Stimulated activated CD4-positive, alpha-beta T cell treated with anti-CD3 and anti-CD28 coated beads, Interleukin-1b, Interleukin-23, amount 100 ng/mL, for 24 hours (primary cell): ENCODE measurements at regions not wholly inside any gene's neighbourhood (a gene's known extent, or its start where the extent isn't known, plus 50 kb on each side); places are given as distances from the start of the nearest gene placed in this dataset.

Source experiments
- DNase-seq, 4 experiments: peaks; one replicate each; pipeline ENCODE4 v3.0.0-alpha.2; 2020; ENCODE audit warnings: low read depth in 4 of 4, low spot score in 1 of 4

GRCh38 chr6:101290346-101290745 is 103.2 kb upstream of the GRIK2 start:
- DNase-seq: no peak

- DNase-seq: no peak
These were observed 99.4 kb upstream of the GRIK2 start for GRCh38 chr6:101294051-101294638.

- no peak for DNase-seq
These were observed 98.8 kb upstream of the GRIK2 start for GRCh38 chr6:101294676-101295075.

GRCh38 chr6:101296169-101296960 is 97.1 kb upstream of the GRIK2 start:
- no peak for DNase-seq

GRCh38 chr6:101302593-101302992 is 90.9 kb upstream of the GRIK2 start:
- DNase-seq: no peak

GRCh38 chr6:101303495-101303894 is 90.0 kb upstream of the GRIK2 start:
- no peak for DNase-seq

- DNase-seq: no peak
These were observed 80.9 kb upstream of the GRIK2 start for GRCh38 chr6:101312652-101313051.

- no peak for DNase-seq
These were observed 70.6 kb upstream of the GRIK2 start for GRCh38 chr6:101322921-101323320.

- DNase-seq: no peak
These were observed 67.1 kb upstream of the GRIK2 start for GRCh38 chr6:101326411-101326810.

GRCh38 chr6:101341926-101342325 is 51.6 kb upstream of the GRIK2 start:
- DNase-seq: no peak
